Spleen (tissue), 11 donors: ENCODE measurements at regions not wholly inside any gene's neighbourhood (a gene's known extent, or its start where the extent isn't known, plus 50 kb on each side); places are given as distances from the start of the nearest gene placed in this dataset.
A peak's percentile ranks its signal among the peaks of the same experiment; 100 is the strongest.

Experiments used
- DNase-seq: peaks from one replicate; pipeline ENCODE4 v3.0.0-alpha.2; 2020
- H3K27ac ChIP-seq, 8 donors: fragments of 200-600 bp; sonication (generic) in 7 of 8; 1 replicate in 4 of 8; 2 replicates in 4 of 8; pipeline versions ENCODE4 v1.5.0 to v1.8.0; 2016 to 2021; ENCODE audit warnings: inconsistent platforms in 4 of 8, mild to moderate bottlenecking in 4 of 8, moderate library complexity in 1 of 8
- H3K27me3 ChIP-seq, 7 donors: fragments of 200-600 bp; sonication (generic) in 6 of 7; replicated peaks in 1 of 7; 1 replicate in 4 of 7; 2 replicates in 3 of 7; pipeline versions ENCODE4 v1.5.0 to v1.8.0; 2016 to 2021; ENCODE audit warnings: inconsistent platforms in 3 of 7, mild to moderate bottlenecking in 1 of 7
- H3K36me3 ChIP-seq, 6 donors: fragments of 200-600 bp; sonication (generic) in 5 of 6; 1 replicate in 4 of 6; 2 replicates in 2 of 6; pipeline versions ENCODE4 v1.5.0 to v1.8.0; 2016 to 2021; ENCODE audit warnings: inconsistent platforms in 2 of 6
- H3K4me1 ChIP-seq, 6 donors: fragments of 200-600 bp; sonication (generic) in 5 of 6; 1 replicate in 3 of 6; 2 replicates in 3 of 6; pipeline versions ENCODE4 v1.5.0 to v1.8.0; 2016 to 2021; ENCODE audit warnings: inconsistent platforms in 3 of 6
- H3K4me3 ChIP-seq, 8 donors: fragments of 200-600 bp; sonication (generic) in 7 of 8; 1 replicate in 4 of 8; 2 replicates in 4 of 8; pipeline versions ENCODE4 v1.5.0 to v1.8.0; 2016 to 2021; ENCODE audit warnings: inconsistent platforms in 4 of 8, mild to moderate bottlenecking in 4 of 8, moderate library complexity in 2 of 8
- H3K9me3 ChIP-seq, 8 donors: fragments of 200-600 bp; sonication (generic) in 7 of 8; 1 replicate in 4 of 8; 2 replicates in 4 of 8; pipeline versions ENCODE4 v1.5.0 to v1.8.0; 2016 to 2021; ENCODE audit warnings: inconsistent platforms in 4 of 8
- POLR2A ChIP-seq, 3 donors: fragments of 450-650 bp; IDR thresholded peaks; one replicate each; pipeline ENCODE4 v1.5.1; 2017; ENCODE audit warnings: antibody characterized with exemption in 3 of 3, mild to moderate bottlenecking in 1 of 3
- POLR2AphosphoS5 ChIP-seq, 3 donors: sonication (generic); formaldehyde crosslinking; IDR thresholded peaks; one replicate each; pipeline ENCODE4 v1.5.1; 2017; ENCODE audit warnings: antibody characterized with exemption in 3 of 3
- WGBS, 5 donors: extraction: QIAGEN DNeasy Blood & Tissue Kit in 3 of 5; methylation state at CpG; one replicate each; pipeline versions ENCODE4 v1.1.5 to v1.1.7; 2013 to 2018; 5-methylcytosine and 5-hydroxymethylcytosine counted together
- intact Hi-C: fragments of 100-400 bp; cut with DNase I; formaldehyde crosslinking; loops from one replicate; pipeline ENCODE4 v1.15.0; 2023; ENCODE audit warnings: low total_unique reads
- TF ChIP-seq, protein P1 (sequence below), 11 experiments: fragments of 200-600 bp in 7 of 11; fragments of 450-650 bp in 4 of 11; sonication (generic) in 4 of 11; IDR thresholded peaks in 8 of 11; conservative IDR thresholded peaks in 3 of 11; 1 replicate in 7 of 11; 2 replicates in 4 of 11; pipeline versions ENCODE4 v1.4.0 to v1.8.0; 2016 to 2021; ENCODE audit warnings: antibody characterized with exemption in 11 of 11, inconsistent platforms in 4 of 11, mild to moderate bottlenecking in 1 of 11
- donor health status: healthy with polysubstance abuse.
- donor health status: DM: no; HTN: no; CAD: no; lungs with moderate emphysema.
- donor health status: DM: no; HTN: no; CAD: no.
- donor health status: Bipolar disorder and iron deficiency.
- donor health status: healthy.
- donor health status: DM: no; HTN: no; CAD: no.
- donor health status: DM: yes; HTN: yes; CAD: no.

DNA sequence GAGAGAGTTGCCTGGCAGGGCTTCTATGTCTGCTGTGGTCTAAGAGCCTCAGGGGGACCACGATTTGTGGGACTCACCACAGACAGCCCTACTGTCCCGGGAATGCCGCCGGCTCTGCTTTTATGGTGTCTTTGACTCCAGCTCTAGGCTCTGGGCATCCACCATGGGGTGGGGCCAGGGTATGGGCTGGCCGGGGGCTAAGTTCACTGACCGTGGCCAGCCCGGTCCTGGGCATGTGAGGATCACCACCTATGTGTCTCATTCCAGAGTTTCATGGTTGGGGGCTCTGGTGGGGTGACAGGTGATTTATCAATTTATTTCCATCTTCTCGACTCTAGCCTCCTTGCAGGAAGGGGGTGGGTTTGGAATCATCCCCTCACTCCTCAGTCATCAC lies 139.4 kb downstream of the GADD45G start:
- 86 to 93% (median 87%) methylated on average over 5 to 8 of the region's 8 CpGs for whole genome bisulfite sequencing, 5 donors
- H3K27ac ChIP-seq, result peak overlapping the region in 5 of 8 donors; percentile 37 to 74 (median 41)
- H3K9me3 ChIP-seq, result peaks cover 0 to 8% (median 4%) of the 10 kb centered on the region in 8 donors
- intact Hi-C loops, result no loop called here
- no peak for DNase-seq
- no peaks in the 10 kb centered on the region for H3K27me3 ChIP-seq
- H3K36me3 ChIP-seq, result no peaks in the 10 kb centered on the region
- H3K4me3 ChIP-seq, result no peak overlapping the region
- TF ChIP-seq POLR2A (IDR thresholded peaks at IDR 0.05) (no peak), POLR2AphosphoS5 (IDR thresholded peaks at IDR 0.05) (no peak)
- TF ChIP-seq, protein P1, sequence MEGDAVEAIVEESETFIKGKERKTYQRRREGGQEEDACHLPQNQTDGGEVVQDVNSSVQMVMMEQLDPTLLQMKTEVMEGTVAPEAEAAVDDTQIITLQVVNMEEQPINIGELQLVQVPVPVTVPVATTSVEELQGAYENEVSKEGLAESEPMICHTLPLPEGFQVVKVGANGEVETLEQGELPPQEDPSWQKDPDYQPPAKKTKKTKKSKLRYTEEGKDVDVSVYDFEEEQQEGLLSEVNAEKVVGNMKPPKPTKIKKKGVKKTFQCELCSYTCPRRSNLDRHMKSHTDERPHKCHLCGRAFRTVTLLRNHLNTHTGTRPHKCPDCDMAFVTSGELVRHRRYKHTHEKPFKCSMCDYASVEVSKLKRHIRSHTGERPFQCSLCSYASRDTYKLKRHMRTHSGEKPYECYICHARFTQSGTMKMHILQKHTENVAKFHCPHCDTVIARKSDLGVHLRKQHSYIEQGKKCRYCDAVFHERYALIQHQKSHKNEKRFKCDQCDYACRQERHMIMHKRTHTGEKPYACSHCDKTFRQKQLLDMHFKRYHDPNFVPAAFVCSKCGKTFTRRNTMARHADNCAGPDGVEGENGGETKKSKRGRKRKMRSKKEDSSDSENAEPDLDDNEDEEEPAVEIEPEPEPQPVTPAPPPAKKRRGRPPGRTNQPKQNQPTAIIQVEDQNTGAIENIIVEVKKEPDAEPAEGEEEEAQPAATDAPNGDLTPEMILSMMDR (IDR thresholded peaks at IDR 0.05 in 8 of 11, conservative IDR thresholded peaks at IDR 0.05 in 3 of 11), result no peak
- peaks cover 0 to 70% (median 41%) of the 10 kb centered on the region in 6 donors for H3K4me1 ChIP-seq

DNA sequence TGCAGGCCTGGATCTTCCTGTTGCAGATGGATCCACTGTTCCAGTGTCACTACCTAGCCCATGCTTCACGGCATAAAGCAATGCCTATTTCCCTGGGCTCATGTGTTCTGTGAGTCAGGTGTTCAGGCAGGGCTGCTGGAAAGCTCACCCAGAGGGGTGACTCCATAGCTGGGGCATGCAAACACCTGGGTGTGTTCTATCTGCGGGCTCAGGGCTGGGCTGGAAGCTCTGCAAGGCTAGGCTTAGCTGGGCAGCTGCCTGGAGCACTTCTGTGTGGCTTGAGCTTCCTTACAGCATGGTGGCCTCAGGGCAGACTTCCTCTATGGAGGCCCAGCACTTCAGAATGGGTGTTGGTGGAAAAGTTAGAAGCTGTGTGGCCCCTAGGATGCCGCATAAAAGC lies 139.9 kb downstream of the GADD45G start:
- no peak for DNase-seq
- intact Hi-C loops, result no loop called here
- H3K9me3 ChIP-seq, result peaks cover 0 to 8% (median 4%) of the 10 kb centered on the region in 8 donors
- H3K4me3 ChIP-seq, result no peak overlapping the region
- TF ChIP-seq, protein P1 (IDR thresholded peaks at IDR 0.05 in 8 of 11, conservative IDR thresholded peaks at IDR 0.05 in 3 of 11), result no peak
- no peak for TF ChIP-seq POLR2AphosphoS5 (IDR thresholded peaks at IDR 0.05)
- TF ChIP-seq POLR2A (IDR thresholded peaks at IDR 0.05), result no peak
- H3K27ac ChIP-seq, result peak overlapping the region in 1 of 8 donors; percentile 74
- H3K36me3 ChIP-seq, result no peaks in the 10 kb centered on the region
- no peaks in the 10 kb centered on the region for H3K27me3 ChIP-seq
- peaks cover 0 to 65% (median 37%) of the 10 kb centered on the region in 6 donors for H3K4me1 ChIP-seq
- WGBS, 5 donors, result 92 to 97% (median 94%) methylated on average over 2 to 3 of the region's 3 CpGs

DNA sequence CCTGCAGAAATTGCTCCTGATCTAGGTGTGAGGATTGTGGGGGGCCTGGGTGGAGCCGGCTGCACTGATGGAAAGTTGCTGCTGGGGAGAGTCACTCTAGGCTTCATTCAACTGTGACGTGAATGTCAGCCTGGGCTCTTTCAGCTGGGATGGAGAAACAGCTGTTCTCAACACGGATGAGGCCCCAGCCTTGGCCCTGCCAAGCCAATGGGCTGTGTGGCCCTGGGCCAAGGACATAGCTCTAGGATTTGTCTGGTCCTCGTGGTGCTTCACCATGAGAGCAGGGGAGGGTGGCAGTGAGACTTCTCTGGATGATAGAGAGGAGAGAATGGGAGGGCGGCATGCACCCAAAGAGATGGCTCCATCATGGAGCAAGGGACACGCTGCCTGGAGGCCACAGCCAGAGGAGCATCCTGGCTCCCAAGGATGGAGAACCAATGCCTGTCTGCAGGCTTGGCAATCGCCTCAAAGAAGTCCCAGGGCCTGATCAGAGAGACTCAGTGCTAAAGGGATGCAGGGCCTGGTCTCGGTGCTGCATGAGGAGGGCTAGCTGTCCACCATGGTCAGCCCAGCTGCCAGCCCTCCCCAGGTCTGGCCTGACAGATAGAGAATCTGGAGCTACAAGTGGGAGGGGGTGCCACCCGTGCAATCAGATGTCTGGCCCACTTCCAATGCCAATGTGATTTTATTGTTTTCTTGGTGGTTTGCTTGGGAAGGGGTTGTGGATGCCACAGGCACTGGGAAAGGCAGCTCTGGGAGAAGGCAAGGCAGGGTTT lies 141.0 kb downstream of the GADD45G start:
- H3K27me3 ChIP-seq, result no peaks in the 10 kb centered on the region
- no peak for TF ChIP-seq POLR2A (IDR thresholded peaks at IDR 0.05)
- TF ChIP-seq, protein P1 (IDR thresholded peaks at IDR 0.05 in 8 of 11, conservative IDR thresholded peaks at IDR 0.05 in 3 of 11), result no peak
- WGBS, 5 donors, result 77 to 87% (median 80%) methylated on average over 7 to 9 of the region's 9 CpGs
- no peak for DNase-seq
- H3K4me3 ChIP-seq, result no peak overlapping the region
- H3K4me1 ChIP-seq, result peaks cover 0 to 55% (median 26%) of the 10 kb centered on the region in 6 donors
- no peak overlapping the region for H3K27ac ChIP-seq
- peaks cover 0 to 8% (median 4%) of the 10 kb centered on the region in 8 donors for H3K9me3 ChIP-seq
- no peaks in the 10 kb centered on the region for H3K36me3 ChIP-seq
- intact Hi-C loops, result no loop called here

DNA sequence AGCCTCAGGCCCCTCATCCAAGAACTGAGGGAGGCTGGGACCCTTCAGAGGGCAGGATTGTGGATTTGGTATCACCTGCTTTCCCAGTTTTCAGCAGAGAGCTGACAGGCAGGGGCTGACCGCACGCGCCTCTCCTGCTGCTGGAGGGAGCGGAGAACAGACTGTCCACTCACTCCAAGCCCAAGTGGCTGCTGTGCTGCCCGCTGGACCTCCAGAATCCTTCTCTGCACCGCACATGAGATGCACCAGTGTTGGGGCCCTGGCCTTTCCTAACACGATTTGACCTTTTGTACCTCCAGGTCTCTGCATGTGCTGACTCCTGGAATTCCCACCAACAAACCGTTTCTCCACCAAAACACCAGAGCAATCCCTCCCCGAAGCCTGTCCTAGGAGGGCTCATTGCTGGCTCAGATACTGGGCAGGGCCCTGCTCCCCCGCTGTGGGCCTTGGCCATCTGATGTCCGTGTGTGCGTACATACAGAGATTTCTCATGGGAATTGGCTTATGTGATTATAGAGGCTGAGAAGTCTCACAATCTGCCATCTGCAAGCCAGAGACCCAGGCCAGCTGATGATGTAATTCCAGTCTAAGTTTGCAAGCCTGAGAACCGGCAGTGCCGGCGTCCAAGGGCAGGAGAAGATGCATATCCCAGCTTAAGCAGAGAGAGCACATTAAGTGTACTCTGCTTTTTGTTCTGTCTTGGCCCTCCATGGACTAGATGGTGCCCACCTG lies 141.7 kb downstream of the GADD45G start:
- Histone ChIP-seq H3K9me3 (peaks cover 0 to 8% (median 4%) of the 10 kb centered on the region in 8 donors), H3K27ac (no peak overlapping the region), H3K27me3 (no peaks in the 10 kb centered on the region), H3K4me1 (peaks cover 0 to 48% (median 20%) of the 10 kb centered on the region in 6 donors), H3K4me3 (no peak overlapping the region), H3K36me3 (no peaks in the 10 kb centered on the region)
- 85 to 94% (median 90%) methylated on average over 11 to 15 of the region's 15 CpGs for WGBS, 5 donors
- no peak for DNase-seq
- TF ChIP-seq POLR2A (IDR thresholded peaks at IDR 0.05) (no peak), POLR2AphosphoS5 (IDR thresholded peaks at IDR 0.05) (no peak)
- TF ChIP-seq, protein P1 (IDR thresholded peaks at IDR 0.05 in 8 of 11, conservative IDR thresholded peaks at IDR 0.05 in 3 of 11), result no peak
- intact Hi-C loops, result no loop called here
